Vagina (tissue), 2 donors: ENCODE measurements at regions not wholly inside any gene's neighbourhood (a gene's known extent, or its start where the extent isn't known, plus 50 kb on each side); places are given as distances from the start of the nearest gene placed in this dataset.

Experiments
- POLR2A ChIP-seq, 2 donors: fragments of 450-650 bp; IDR thresholded peaks; one replicate each; pipeline ENCODE4 v1.6.1; 2017; ENCODE audit warnings: antibody characterized with exemption in 2 of 2, mild to moderate bottlenecking in 2 of 2, moderate library complexity in 2 of 2
- POLR2AphosphoS5 ChIP-seq, 2 donors: sonication (generic); formaldehyde crosslinking; IDR thresholded peaks; one replicate each; pipeline ENCODE4 v1.9.0; 2017; ENCODE audit warnings: antibody characterized with exemption in 2 of 2, mild to moderate bottlenecking in 2 of 2, low read depth in 1 of 2; ENCODE audit not compliant: insufficient read depth in 1 of 2
- TF ChIP-seq, protein P1 (sequence below), 3 experiments: fragments of 450-650 bp in 2 of 3; fragments of 200-600 bp in 1 of 3; sonication (generic) in 1 of 3; IDR thresholded peaks; one replicate each; pipeline ENCODE4 v1.5.1; 2017 to 2019; ENCODE audit warnings: antibody characterized with exemption in 3 of 3, mild to moderate bottlenecking in 2 of 3, moderate library complexity in 2 of 3

DNA sequence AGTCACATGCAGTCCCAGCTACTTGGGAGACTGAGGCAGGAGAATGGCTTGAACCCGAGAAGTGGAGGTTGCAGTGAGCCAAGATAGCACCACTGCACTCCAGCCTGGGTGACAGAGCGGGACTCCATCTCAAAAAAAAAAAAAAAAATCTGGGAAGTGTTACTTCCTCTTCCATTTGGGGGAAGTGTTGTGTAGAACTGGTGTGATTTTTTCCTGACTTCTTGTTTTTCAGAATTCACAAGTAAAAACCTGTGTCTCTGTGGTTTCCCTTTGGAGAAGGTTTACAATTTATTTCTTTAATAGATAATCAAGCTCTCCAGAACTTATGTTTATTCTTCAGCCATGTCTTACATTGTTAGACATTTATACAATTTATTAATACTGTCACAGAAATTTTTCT lies 396.1 kb downstream of the BRD1 start:
- TF ChIP-seq, protein P1, sequence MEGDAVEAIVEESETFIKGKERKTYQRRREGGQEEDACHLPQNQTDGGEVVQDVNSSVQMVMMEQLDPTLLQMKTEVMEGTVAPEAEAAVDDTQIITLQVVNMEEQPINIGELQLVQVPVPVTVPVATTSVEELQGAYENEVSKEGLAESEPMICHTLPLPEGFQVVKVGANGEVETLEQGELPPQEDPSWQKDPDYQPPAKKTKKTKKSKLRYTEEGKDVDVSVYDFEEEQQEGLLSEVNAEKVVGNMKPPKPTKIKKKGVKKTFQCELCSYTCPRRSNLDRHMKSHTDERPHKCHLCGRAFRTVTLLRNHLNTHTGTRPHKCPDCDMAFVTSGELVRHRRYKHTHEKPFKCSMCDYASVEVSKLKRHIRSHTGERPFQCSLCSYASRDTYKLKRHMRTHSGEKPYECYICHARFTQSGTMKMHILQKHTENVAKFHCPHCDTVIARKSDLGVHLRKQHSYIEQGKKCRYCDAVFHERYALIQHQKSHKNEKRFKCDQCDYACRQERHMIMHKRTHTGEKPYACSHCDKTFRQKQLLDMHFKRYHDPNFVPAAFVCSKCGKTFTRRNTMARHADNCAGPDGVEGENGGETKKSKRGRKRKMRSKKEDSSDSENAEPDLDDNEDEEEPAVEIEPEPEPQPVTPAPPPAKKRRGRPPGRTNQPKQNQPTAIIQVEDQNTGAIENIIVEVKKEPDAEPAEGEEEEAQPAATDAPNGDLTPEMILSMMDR (IDR thresholded peaks at IDR 0.05) = no peak
- TF ChIP-seq POLR2A (IDR thresholded peaks at IDR 0.05) (no peak), POLR2AphosphoS5 (IDR thresholded peaks at IDR 0.05; ENCODE audit: insufficient read depth in 1 of 2, low read depth in 1 of 2) (no peak)
